ENCODE measurements at regions not wholly inside any gene's neighbourhood (a gene's known extent, or its start where the extent isn't known, plus 50 kb on each side); places are given as distances from the start of the nearest gene placed in this dataset.
"Not testable (repeated sequence)": the region's sequence is repeated elsewhere in the genome, so short reads cannot be mapped to it uniquely, and the experiment has no call there.

DNA sequence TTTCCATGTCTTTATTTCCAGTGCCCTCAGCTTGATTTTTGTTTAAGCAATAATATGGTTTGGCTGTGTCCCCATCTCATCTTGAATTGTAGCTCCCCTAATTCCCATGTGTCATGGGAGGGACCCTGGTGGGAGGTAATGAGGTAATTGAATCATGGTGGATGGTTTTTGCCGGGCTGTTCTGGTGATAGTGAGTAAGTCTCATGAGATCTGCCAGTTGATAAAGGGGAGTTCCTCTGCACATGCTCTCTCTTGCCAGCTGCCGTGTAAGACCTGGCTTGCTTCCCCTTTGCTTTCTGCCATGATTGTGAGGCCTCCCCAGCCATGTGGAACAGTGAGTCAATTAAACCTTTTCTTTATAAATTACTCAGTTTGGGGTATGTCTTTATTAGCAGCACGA is 559.6 kb upstream of the ADAMTS5 start:
- DNase-seq, result no peak

DNA sequence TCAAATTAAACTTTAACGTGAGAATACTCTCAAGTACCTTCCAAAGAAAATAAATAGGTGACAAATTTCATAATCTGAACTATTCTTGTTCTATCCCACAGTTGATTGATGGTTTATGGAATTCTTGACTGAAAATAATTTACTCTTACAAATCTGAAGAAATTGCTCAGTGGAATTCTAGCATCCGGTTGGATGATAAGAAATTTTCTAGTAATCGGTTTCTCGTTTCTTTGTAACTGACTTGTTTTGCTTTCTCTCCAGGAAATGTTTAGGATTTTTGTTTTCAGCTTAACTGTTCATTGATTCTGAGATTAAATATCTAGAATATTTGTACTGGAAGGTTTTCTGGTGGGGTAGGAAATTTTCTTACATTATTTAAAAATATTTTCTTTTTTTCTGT is 558.9 kb upstream of the ADAMTS5 start:
- no peak for DNase-seq

DNA sequence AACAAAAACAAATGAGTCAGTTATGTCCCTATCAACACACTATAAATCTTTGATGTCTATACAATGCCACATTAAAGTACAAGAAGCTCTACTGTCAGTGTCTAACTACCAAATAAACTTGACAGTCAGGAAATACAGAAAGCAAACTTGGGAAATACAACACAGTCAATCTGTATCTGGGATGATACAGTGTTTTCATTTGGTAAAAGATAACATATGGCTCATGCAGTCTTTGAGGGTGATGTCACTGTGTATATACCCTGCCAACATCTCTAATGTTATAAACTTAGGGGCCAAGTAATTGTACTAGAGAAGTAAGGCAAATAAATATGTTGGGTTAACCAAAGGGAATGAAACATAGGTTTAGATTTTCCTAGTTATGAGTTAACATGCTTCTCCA is 552.5 kb upstream of the ADAMTS5 start:
- DNase-seq, result no peak

DNA sequence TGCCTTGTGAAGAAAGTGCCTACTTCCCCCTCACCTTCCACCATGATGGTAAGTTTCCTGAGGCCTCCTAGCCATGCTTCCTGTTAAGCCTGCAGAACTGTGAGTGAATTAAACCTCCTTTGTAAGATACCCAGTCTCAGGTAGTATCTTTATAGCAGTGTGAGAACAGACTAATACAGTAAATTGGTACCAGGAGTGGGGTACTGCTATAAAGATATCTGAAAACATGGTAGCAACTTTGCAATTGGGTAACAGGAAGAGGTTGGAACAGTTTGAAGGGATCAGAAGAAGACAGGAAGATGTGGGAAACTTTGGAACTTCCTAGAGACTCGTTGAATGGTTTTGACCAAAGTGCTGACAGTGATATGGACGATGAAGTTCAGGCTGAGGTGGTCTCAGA is 550.3 kb upstream of the ADAMTS5 start:
- DNase-seq, result not testable (repeated sequence)

DNA sequence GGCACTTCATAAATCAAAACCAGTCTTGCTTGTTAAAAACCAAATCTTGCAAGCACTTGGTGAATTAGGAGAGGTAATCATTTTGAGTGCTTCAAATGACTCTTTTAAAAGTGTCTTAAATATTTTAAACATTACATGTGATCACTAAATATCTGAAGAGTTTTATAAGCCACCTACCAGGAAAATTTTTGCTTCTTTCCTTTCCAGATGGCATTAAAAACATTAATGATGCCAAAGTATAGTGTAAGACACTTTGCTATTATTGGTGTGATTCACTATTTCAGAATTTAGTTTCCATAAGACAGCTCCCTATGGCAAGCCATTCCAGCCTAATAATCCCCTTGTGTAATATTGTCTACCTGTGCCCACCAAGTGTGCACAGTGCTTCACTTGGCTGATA is 548.8 kb upstream of the ADAMTS5 start:
- no peak for DNase-seq

DNA sequence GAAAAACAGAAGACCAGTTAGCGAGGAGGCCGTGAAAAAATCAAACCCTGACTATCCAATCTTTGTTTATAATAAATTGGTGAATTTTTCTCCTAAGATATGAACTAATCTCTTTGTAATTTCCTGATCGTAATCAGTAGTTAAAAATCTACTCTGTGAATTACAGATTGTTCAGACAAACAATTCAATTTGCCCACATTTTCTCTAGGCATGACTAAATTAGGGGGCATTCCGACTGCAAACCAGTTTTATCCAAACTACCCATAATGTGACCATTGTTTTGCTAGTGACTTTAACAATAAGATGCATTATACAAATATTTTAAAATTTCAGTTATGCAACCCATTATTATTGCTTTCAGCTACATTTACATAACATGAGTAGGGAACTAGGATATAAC is 546.9 kb upstream of the ADAMTS5 start:
- DNase-seq, result no peak

DNA sequence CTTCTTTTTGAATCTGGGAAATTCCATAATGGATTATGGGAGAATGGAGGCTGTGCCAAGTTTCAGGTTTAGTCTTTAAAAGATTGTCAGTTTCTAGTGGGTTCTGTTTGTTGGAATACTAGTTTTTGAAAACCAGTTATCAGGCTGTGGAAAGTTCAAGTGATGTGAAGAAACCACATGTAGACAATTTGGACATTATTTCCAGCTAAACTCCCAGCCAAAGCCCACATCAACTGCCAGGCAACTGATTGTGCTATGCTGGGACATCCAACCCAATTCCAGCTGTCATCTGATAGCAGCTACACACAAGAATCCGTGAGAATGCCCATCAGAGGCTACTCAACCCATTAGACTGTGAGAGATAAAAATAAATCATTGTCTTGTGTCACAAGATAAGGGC is 546.1 kb upstream of the ADAMTS5 start:
- DNase-seq, result no peak

DNA sequence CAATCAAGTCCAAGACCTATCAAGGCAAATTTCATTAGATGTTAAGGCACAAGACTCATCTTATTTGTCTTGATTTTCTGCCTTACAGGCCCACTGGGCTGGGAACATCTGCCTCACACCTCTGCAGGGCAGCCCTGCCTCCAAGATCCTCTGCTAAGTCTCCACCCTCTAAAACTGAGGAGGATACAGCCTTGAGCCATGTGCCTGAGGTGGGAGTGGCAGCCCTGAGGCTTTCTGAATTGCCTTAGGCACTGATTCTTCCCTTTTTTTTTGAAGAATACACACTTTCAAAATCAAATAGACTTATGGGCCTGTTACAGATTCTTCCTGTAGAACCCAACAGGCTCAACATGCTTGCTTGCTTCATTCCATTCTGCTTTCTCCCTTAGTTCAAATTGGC is 544.3 kb upstream of the ADAMTS5 start:
- no peak for DNase-seq

DNA sequence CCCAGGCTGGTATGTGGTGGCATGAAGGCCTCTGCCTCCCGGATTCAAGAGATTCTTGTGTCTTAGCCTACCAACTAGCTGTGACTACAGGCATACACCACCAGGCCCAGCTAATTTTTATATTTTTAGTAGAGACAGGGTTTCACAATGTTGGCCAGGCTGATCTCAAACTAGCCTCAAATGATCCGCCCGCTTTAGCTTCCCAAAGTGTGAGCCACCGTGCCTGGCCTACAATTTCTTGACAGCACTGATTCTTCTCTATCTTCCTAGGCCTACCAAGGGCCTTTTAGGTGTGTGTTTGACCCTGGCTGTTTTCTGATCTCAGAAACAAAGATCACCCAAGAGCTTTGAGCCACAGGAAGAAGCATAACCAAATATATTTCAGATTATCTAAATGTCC is 540.8 kb upstream of the ADAMTS5 start:
- DNase-seq, result no peak

DNA sequence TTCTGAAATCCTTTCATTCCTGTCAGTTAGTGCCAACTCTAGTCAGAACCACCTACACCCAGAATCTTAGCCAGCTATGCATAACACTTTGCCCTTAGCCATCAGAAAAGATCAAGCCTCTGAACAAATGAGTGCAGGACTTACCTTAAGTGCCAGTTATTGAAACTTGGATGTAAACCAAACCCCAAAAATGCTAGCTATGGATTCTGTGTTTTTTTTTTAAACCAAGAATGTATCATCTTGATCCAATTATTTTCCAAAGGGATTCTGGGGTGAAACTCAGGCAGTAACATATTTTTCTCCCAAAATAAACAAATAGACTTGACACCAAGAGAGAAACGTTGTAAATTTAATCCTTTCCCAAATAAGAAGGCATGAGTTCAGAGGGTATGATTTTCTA is 538.6 kb upstream of the ADAMTS5 start:
- no peak for DNase-seq

DNA sequence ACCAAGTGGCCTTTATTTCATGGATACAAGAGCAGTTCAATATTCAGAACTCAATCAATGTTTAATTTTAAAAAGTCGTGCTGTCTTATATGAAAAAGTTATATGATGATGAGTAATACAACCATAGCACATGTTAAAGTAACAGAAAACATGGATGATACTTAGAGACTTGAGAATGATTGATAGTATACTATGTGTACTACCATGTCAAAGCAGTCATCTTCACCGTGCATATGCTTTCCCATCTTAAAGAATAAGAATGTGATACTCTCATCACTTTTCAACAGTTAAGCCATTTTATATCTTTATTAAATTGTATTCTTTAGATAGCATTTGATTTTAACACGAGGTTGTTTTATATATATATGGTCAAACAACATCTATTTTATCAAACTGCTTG is 535.9 kb upstream of the ADAMTS5 start:
- DNase-seq, result no peak

DNA sequence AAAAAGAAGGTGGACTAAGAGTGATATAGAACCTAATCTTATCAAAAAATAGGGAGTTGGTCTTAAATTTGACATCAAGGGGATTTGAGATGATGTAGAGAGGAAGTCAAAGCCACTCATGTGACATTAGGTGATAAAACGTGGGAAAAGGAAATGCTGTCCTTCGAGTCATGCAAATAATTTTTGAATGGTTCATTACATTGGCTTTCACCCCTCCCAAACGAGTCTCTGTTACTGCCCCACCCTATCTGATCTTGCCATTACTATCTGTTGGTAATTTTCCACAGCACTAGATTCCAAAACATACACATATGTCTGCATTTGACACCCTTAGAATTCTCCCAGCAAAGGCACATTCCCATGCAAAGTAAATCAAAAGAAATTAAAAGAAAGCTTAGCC is 531.1 kb upstream of the ADAMTS5 start:
- DNase-seq, result no peak

DNA sequence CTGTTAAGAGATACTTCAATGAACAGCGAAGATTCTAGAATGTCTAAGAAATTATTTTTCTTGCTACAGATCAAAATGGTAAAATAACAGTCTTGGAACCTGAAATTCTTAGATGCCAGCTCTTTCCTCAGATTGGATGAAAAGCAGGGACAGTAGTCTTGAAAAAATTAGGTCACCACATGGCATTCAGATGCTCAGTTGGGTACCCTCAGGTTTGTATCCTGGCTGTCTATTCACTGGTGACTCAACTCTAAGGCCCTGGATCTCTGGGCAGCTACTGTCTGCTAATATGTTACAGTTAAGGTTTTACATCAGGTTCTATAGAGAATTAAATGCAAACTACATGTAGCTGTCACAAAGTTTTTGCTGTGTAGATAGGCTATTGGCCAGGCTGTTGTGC is 528.9 kb upstream of the ADAMTS5 start:
- DNase-seq, result no peak

DNA sequence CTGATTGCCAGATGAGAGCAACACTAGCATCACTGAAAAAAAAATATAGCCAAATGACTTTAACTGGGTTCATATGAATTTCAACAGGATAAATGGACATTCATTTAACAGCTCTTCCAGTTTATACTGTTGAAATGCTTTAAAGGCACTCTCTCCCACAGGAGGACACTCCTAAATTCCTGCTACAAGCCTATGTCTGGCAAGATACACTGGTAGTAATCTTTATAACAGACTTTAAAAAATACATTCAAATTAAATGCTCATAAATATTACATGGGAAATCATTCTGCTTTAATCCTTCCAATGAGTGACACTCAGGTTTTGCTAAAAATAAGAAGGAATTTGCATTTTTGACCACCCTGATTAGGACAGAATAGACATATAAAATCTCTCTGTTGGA is 526.7 kb upstream of the ADAMTS5 start:
- DNase-seq, result no peak

DNA sequence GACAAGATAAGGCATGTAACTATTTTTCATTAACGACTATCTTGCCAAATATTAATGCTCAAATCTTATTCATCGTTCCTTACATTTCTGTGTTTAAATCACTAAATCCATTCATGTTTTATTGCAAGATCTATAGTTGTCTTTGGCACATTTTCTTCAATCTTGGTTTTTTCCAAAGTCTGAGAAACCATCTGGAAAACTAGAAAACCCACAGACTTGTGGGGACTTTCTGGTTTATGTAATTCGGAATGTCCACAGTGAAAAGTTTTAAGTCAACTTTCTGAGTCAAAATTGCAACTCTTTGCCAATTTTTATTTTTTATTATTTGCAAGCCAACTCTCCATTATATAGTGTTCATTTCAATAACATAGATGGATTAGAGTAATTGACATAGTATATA is 520.8 kb upstream of the ADAMTS5 start:
- no peak for DNase-seq

DNA sequence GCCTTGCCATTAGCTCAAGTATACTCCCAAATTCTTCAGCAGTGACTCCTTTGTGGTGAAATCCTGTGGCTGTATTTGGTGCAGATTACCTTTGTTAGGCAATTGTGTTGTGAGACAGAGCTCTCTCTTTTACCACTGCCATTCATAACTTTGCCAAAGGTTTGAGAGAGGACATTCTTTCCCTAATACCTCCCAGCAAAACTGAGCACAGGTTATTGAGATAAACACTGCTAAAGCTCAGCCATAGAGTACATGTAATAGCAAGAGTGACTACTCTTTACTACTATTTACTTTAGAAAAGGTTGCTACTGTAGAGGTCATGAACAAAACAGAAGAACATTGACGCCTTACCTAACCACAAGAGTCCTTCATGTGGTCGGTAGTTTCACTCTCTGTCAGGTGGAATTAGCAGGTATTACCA is 514.0 kb upstream of the ADAMTS5 start:
- DNase-seq, result no peak

DNA sequence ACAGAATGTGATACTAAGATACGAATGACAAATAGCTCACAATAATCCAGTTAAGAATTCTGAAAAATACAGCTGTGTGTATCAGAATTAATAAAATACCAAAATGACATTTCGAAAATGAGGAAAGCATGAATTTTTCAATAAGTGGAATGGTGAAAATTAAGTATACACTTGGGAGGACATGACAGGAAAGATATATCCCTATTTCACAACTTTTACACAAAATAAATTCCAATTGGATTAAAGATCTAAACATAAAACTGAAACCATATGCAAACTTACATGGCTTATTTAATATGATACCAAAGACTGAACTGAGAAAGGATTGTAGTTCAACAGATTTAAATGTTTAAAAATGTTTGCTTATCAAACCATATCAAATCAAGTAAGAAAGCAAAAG is 510.4 kb upstream of the ADAMTS5 start:
- DNase-seq, result no peak

DNA sequence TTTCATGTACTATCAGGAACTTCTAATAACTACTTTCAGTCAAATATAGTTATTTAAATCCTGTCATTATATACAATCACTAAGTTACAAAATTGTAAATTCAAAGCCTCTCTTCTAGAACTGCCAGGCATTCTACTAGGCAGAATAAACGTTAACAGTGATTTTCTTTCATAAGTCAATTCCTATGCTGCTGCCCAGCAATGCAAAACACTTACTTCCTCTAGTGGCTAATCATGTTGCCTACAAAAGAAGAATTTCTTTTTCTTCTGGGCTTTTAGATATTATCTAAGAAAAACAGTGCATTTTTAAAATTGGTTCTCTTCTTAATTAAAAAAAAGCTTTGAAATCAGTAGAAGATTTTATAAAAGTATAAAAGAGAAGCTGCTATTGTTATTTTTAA is 509.8 kb upstream of the ADAMTS5 start:
- DNase-seq, result no peak

DNA sequence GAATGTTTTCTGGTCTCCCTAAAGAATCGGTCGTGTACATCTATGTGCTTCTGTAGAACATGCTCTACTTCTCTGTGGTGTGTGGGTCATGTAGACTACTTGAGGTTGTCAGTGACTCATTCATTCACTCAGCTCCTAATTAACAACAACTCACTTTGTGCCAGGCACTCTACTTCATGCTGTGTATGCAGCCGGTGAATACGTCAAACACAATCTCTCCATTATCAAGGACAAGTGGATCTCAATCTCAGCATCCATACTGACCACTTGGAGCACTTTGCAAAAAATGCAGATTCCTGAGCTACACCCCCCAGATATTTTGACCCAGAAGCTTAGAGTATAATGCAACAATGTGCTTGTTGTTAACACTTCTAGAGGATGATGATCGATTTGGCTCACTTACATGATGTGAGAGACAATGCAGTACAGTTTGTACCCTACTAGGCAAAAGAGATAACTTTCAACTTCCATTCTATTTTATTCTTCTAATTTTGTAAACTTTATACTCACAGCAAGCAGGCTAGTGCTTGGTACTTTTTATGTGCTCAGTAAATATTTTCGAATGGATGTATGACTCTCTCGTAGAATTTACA is 508.6 kb upstream of the ADAMTS5 start:
- no peak for DNase-seq

DNA sequence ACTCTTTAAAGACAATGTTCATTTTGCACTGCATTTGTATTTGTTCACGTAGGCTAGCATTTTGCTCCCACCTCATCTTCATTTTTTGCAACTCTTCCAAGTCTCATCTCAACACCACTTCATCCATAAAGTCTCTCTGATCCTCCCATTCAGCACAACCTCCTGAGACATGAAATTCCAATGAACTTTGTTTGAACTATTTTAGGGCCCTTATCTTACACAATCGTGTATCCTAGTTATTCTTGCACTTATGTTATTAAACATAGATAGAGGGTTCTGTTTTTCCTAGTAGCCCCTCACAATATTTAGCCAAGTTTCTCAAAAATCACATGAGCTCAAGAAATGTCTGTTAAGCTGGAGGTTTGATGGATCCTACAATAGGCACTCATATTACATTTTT is 500.5 kb upstream of the ADAMTS5 start:
- no peak for DNase-seq

DNA sequence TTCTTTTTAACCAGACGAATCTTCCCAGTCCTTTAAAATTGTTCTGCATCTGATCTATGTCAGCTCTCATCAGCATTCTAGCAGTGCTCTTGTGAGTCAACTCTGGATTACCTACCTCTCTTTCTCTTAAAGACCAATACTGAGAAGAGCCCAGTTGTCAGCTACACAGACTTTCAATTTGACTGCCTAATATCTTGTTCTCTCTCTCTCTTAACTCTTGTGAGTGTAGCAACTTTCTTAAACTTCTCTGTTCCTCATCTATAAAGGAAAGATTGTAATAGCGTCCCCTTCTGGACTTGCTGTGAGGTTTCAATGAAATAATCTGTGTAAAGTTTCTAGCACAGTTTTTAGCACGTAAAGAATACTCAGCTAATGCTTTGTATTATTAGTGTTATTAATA is 499.3 kb upstream of the ADAMTS5 start:
- DNase-seq, result no peak

DNA sequence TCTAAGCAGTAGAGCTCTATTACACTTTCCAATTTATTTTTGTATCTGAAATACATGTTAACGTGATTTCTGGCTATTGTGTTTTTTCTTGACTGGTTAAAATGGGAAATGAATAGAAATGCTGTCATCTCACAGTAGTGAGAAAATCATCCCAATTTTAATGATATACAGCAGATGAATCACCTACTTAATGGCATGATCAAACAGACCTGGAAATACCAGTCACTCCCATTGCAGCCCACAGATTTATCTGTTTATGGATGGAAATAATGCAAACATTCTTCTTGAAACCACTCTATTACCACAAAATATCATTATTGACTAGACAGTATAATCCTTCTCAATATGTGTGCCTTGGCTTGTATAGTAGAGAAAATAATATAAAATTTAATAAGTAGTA is 497.8 kb upstream of the ADAMTS5 start:
- no peak for DNase-seq

DNA sequence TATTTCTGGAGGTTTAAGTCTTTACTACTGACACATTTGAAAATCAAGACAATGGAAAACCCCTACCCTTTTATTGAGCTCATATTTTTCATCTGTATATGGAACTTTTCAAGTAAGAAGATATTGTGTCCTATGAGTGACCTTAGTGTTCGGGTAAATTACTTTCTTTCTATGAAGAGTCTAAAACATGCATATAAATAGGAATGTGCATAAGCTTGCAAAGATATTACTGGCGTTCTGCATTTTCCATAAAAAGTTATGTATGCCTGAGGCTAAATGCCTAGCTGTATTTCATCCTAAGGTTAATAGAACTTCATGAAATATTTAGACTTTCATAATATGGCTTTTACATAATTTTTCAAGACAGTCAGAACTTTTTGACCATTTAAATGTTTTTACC is 495.8 kb upstream of the ADAMTS5 start:
- DNase-seq, result no peak

DNA sequence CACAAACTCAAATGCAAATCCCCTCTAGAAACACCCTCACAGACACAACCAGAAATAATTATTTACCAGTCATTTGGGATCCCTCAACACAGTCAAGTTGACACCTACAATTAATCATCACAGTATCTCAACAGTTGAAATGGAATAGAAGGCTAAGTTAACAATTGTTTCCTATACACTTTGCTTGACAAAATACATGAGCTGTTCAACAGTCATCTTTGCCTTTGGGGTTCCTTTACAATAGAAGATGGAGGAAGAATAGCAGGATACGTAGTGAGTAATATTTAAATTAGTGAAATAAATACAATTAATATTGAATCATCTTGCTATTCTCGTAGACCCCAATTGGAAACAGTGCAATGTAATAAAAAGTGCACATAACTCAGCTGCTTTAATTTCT is 487.3 kb upstream of the ADAMTS5 start:
- DNase-seq, result no peak

DNA sequence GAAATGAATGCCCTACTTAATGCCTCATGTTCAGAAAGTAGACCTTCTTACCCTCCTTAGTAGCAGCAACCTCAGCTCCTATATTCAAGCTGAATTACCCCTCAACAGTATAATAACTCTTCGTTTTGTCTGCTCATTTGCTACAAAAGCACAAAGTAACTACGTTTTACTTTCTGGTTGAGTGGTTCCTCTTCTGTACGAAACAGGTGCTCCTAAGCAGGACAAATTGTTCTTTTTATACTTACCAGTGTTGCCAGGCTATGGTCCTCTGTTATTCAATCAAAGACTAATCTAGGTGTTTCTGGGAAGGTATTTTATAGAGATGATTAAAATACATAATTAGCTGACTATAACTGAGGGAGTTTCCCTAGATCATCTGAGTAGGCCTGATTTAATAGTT is 484.2 kb upstream of the ADAMTS5 start:
- DNase-seq, result no peak

DNA sequence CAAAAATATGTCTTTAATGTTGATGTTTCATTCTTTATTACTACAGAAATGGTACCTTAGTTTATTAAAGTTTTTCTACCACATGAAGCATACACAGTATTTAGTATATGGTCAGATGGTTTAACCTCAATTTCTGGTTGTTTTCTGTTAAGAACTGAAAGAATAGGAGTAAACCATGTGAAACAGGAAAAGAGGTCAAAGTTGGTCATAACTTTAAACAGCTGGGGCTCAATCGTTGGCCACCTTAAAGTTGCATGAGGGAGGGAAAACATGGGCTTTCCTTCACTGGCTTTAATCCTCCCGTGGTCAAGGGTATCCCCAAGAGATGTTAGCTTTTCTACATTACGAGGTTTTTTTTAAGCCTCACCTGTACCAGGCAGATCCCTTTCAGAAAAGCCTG is 483.3 kb upstream of the ADAMTS5 start:
- no peak for DNase-seq

Measured in NCI-H2029 treated with DMSO at 0.1 percent for 48 hours (cell line).